Pulmonary artery endothelial cell (primary cell): ENCODE measurements at regions not wholly inside any gene's neighbourhood (a gene's known extent, or its start where the extent isn't known, plus 50 kb on each side); places are given as distances from the start of the nearest gene placed in this dataset.
"Not testable (repeated sequence)": the region's sequence is repeated elsewhere in the genome, so short reads cannot be mapped to it uniquely, and the experiment has no call there.

Experiments
- DNase-seq: peaks from one replicate; pipeline ENCODE4 v3.0.0-alpha.2; 2011; ENCODE audit warnings: low read depth, low spot score

DNA sequence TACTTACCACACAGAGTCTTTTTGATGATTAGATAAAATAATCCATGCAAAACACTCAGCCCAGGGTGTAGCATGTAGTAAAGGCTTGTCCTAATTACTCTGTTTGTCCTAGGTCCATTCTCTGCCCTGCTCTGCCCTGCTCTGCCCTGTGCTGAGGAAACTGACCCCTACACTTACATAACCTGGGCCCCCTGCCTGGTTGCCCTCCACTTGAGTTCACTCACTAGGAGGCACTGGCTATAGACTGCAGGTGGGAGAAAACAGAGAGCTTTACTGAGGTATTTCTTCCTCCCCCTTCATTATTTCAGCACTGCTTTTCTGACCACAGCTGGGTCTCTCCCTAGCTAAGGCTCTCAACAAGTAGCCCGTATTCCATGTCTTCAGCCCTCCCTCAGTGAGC is 70.9 kb upstream of the TBX18 start:
- no peak for DNase-seq

- not testable (repeated sequence) for DNase-seq
Observed at GRCh38 chr6:84831924-84832323, 67.5 kb upstream of the TBX18 start.

GRCh38 chr6:84825461-84825860 is 61.1 kb upstream of the TBX18 start:
- peak; percentile 49 for DNase-seq

GRCh38 chr6:84821314-84821713 is 56.9 kb upstream of the TBX18 start:
- DNase-seq, result not testable (repeated sequence)

GRCh38 chr6:84816741-84817140 is 52.3 kb upstream of the TBX18 start:
- no peak for DNase-seq

- DNase-seq, result no peak
Observed at GRCh38 chr6:84815896-84816735, 51.7 kb upstream of the TBX18 start.
